Esophagus muscularis mucosa (tissue), 3 donors: ENCODE measurements at regions not wholly inside any gene's neighbourhood (a gene's known extent, or its start where the extent isn't known, plus 50 kb on each side); places are given as distances from the start of the nearest gene placed in this dataset.
"Not testable (repeated sequence)": the region's sequence is repeated elsewhere in the genome, so short reads cannot be mapped to it uniquely, and the experiment has no call there.

Experiments
- CTCF ChIP-seq, 3 experiments: fragments of 200-600 bp in 2 of 3; fragments of 450-650 bp in 1 of 3; sonication (generic) in 2 of 3; IDR thresholded peaks; one replicate each; pipeline ENCODE4 v1.5.1; 2017 to 2019; ENCODE audit warnings: antibody characterized with exemption in 3 of 3, mild to moderate bottlenecking in 2 of 3, moderate library complexity in 1 of 3
- POLR2A ChIP-seq: fragments of 450-650 bp; IDR thresholded peaks from one replicate; pipeline ENCODE4 v1.6.1; 2017; ENCODE audit warnings: antibody characterized with exemption, moderate library complexity, mild to moderate bottlenecking, low read depth
- POLR2AphosphoS5 ChIP-seq, 2 donors: sonication (generic); formaldehyde crosslinking; IDR thresholded peaks; one replicate each; pipeline ENCODE4 v1.6.1; 2017; ENCODE audit warnings: antibody characterized with exemption in 2 of 2

- TF ChIP-seq CTCF (IDR thresholded peaks at IDR 0.05); POLR2A; POLR2AphosphoS5 (IDR thresholded peaks at IDR 0.05): not testable (repeated sequence)
Observed at GRCh38 chr1:222376791-222377190, 171.1 kb downstream of the HHIPL2 start.
